ENCODE measurements at regions not wholly inside any gene's neighbourhood (a gene's known extent, or its start where the extent isn't known, plus 50 kb on each side); places are given as distances from the start of the nearest gene placed in this dataset.
"Not testable (repeated sequence)": the region's sequence is repeated elsewhere in the genome, so short reads cannot be mapped to it uniquely, and the experiment has no call there.

GRCh38 chr5:110269478-110270142 is 456.9 kb downstream of the TMEM232 start:
- Histone ChIP-seq H3K27me3 (replicated peaks; ENCODE audit: control insufficient read depth, insufficient read depth, low read length) (no peaks in the 10 kb centered on the region), H3K4me1 (ENCODE audit: control insufficient read depth, insufficient read depth, low read length) (no peaks in the 10 kb centered on the region), H3K9ac (ENCODE audit: low read length) (no peak overlapping the region), H3K36me3 (ENCODE audit: control insufficient read depth, insufficient read depth, low read length, severe bottlenecking) (no peaks in the 10 kb centered on the region), H3K4me3 (ENCODE audit: low read length) (no peak overlapping the region), H3K9me3 (ENCODE audit: control insufficient read depth, low read length) (no peaks in the 10 kb centered on the region)
- DNase-seq (ENCODE audit: low read depth): peak; percentile 50

GRCh38 chr5:110275878-110276277 is 450.6 kb downstream of the TMEM232 start:
- Histone ChIP-seq H3K9ac (ENCODE audit: low read length) (no peak overlapping the region), H3K27me3 (replicated peaks; ENCODE audit: control insufficient read depth, insufficient read depth, low read length) (no peaks in the 10 kb centered on the region), H3K4me1 (ENCODE audit: control insufficient read depth, insufficient read depth, low read length) (no peaks in the 10 kb centered on the region), H3K9me3 (ENCODE audit: control insufficient read depth, low read length) (peaks cover 5% of the 10 kb centered on the region), H3K36me3 (ENCODE audit: control insufficient read depth, insufficient read depth, low read length, severe bottlenecking) (no peaks in the 10 kb centered on the region), H3K4me3 (ENCODE audit: low read length) (no peak overlapping the region)
- no peak for DNase-seq (ENCODE audit: low read depth)

- not testable (repeated sequence) for H3K4me3 ChIP-seq (ENCODE audit: low read length); H3K36me3 ChIP-seq (ENCODE audit: control insufficient read depth, insufficient read depth, low read length, severe bottlenecking); H3K27me3 ChIP-seq (replicated peaks; ENCODE audit: control insufficient read depth, insufficient read depth, low read length); H3K9me3 ChIP-seq (ENCODE audit: control insufficient read depth, low read length); H3K9ac ChIP-seq (ENCODE audit: low read length); H3K4me1 ChIP-seq (ENCODE audit: control insufficient read depth, insufficient read depth, low read length); DNase-seq (ENCODE audit: low read depth)
Observed at GRCh38 chr5:110278449-110278848, 448.0 kb downstream of the TMEM232 start.

- peaks cover 11% of the 10 kb centered on the region for H3K4me1 ChIP-seq (ENCODE audit: control insufficient read depth, insufficient read depth, low read length)
- H3K9ac ChIP-seq (ENCODE audit: low read length); H3K9me3 ChIP-seq (ENCODE audit: control insufficient read depth, low read length); H3K4me3 ChIP-seq (ENCODE audit: low read length); DNase-seq (ENCODE audit: low read depth); H3K36me3 ChIP-seq (ENCODE audit: control insufficient read depth, insufficient read depth, low read length, severe bottlenecking); H3K27me3 ChIP-seq (replicated peaks; ENCODE audit: control insufficient read depth, insufficient read depth, low read length): not testable (repeated sequence)
Observed at GRCh38 chr5:110284121-110284520, 442.4 kb downstream of the TMEM232 start.

- Histone ChIP-seq H3K27me3 (replicated peaks; ENCODE audit: control insufficient read depth, insufficient read depth, low read length) (no peaks in the 10 kb centered on the region), H3K4me1 (ENCODE audit: control insufficient read depth, insufficient read depth, low read length) (peaks cover 15% of the 10 kb centered on the region), H3K9ac (ENCODE audit: low read length) (no peak overlapping the region), H3K36me3 (ENCODE audit: control insufficient read depth, insufficient read depth, low read length, severe bottlenecking) (no peaks in the 10 kb centered on the region), H3K4me3 (ENCODE audit: low read length) (no peak overlapping the region), H3K9me3 (ENCODE audit: control insufficient read depth, low read length) (peaks cover 11% of the 10 kb centered on the region)
- DNase-seq (ENCODE audit: low read depth): peak; percentile 94
Observed at GRCh38 chr5:110288766-110289511, 437.5 kb downstream of the TMEM232 start.

GRCh38 chr5:110289512-110289810 is 437.0 kb downstream of the TMEM232 start:
- Histone ChIP-seq H3K27me3 (replicated peaks; ENCODE audit: control insufficient read depth, insufficient read depth, low read length) (no peaks in the 10 kb centered on the region), H3K36me3 (ENCODE audit: control insufficient read depth, insufficient read depth, low read length, severe bottlenecking) (no peaks in the 10 kb centered on the region), H3K9ac (ENCODE audit: low read length) (no peak overlapping the region), H3K4me1 (ENCODE audit: control insufficient read depth, insufficient read depth, low read length) (peaks cover 15% of the 10 kb centered on the region), H3K9me3 (ENCODE audit: control insufficient read depth, low read length) (peaks cover 9% of the 10 kb centered on the region), H3K4me3 (ENCODE audit: low read length) (no peak overlapping the region)
- DNase-seq (ENCODE audit: low read depth): no peak

GRCh38 chr5:110290542-110290941 is 435.9 kb downstream of the TMEM232 start:
- H3K9ac ChIP-seq (ENCODE audit: low read length): no peak overlapping the region

GRCh38 chr5:110294281-110294680 is 432.2 kb downstream of the TMEM232 start:
- Histone ChIP-seq H3K9ac (ENCODE audit: low read length) (no peak overlapping the region), H3K36me3 (ENCODE audit: control insufficient read depth, insufficient read depth, low read length, severe bottlenecking) (no peaks in the 10 kb centered on the region), H3K27me3 (replicated peaks; ENCODE audit: control insufficient read depth, insufficient read depth, low read length) (no peaks in the 10 kb centered on the region), H3K9me3 (ENCODE audit: control insufficient read depth, low read length) (peaks cover 6% of the 10 kb centered on the region), H3K4me1 (ENCODE audit: control insufficient read depth, insufficient read depth, low read length) (peaks cover 3% of the 10 kb centered on the region), H3K4me3 (ENCODE audit: low read length) (no peak overlapping the region)
- DNase-seq (ENCODE audit: low read depth): no peak

More at GRCh38 chr5:110290542-110290941, 435.9 kb downstream of the TMEM232 start:
- Histone ChIP-seq H3K4me1 (ENCODE audit: control insufficient read depth, insufficient read depth, low read length) (peaks cover 15% of the 10 kb centered on the region), H3K4me3 (ENCODE audit: low read length) (no peak overlapping the region), H3K9me3 (ENCODE audit: control insufficient read depth, low read length) (peaks cover 6% of the 10 kb centered on the region), H3K27me3 (replicated peaks; ENCODE audit: control insufficient read depth, insufficient read depth, low read length) (no peaks in the 10 kb centered on the region), H3K36me3 (ENCODE audit: control insufficient read depth, insufficient read depth, low read length, severe bottlenecking) (no peaks in the 10 kb centered on the region)
- no peak for DNase-seq (ENCODE audit: low read depth)

- DNase-seq (ENCODE audit: low read depth): no peak
- no peaks in the 10 kb centered on the region for H3K27me3 ChIP-seq (replicated peaks; ENCODE audit: control insufficient read depth, insufficient read depth, low read length)
- H3K4me1 ChIP-seq (ENCODE audit: control insufficient read depth, insufficient read depth, low read length): no peaks in the 10 kb centered on the region
- peaks cover 23% of the 10 kb centered on the region for H3K9me3 ChIP-seq (ENCODE audit: control insufficient read depth, low read length)
- no peak overlapping the region for H3K9ac ChIP-seq (ENCODE audit: low read length)
- no peaks in the 10 kb centered on the region for H3K36me3 ChIP-seq (ENCODE audit: control insufficient read depth, insufficient read depth, low read length, severe bottlenecking)
- no peak overlapping the region for H3K4me3 ChIP-seq (ENCODE audit: low read length)
Observed at GRCh38 chr5:110297152-110297670, 429.3 kb downstream of the TMEM232 start.

- H3K4me3 ChIP-seq (ENCODE audit: low read length): no peak overlapping the region
- no peaks in the 10 kb centered on the region for H3K27me3 ChIP-seq (replicated peaks; ENCODE audit: control insufficient read depth, insufficient read depth, low read length)
- H3K36me3 ChIP-seq (ENCODE audit: control insufficient read depth, insufficient read depth, low read length, severe bottlenecking): no peaks in the 10 kb centered on the region
- H3K9ac ChIP-seq (ENCODE audit: low read length): no peak overlapping the region
- H3K9me3 ChIP-seq (ENCODE audit: control insufficient read depth, low read length): peaks cover 25% of the 10 kb centered on the region
- no peaks in the 10 kb centered on the region for H3K4me1 ChIP-seq (ENCODE audit: control insufficient read depth, insufficient read depth, low read length)
- DNase-seq (ENCODE audit: low read depth): peak; percentile 66
Observed at GRCh38 chr5:110304176-110304575, 422.3 kb downstream of the TMEM232 start.

GRCh38 chr5:110306650-110307049 is 419.8 kb downstream of the TMEM232 start:
- Histone ChIP-seq H3K4me3 (ENCODE audit: low read length) (no peak overlapping the region), H3K4me1 (ENCODE audit: control insufficient read depth, insufficient read depth, low read length) (no peaks in the 10 kb centered on the region), H3K9ac (ENCODE audit: low read length) (no peak overlapping the region), H3K36me3 (ENCODE audit: control insufficient read depth, insufficient read depth, low read length, severe bottlenecking) (no peaks in the 10 kb centered on the region), H3K9me3 (ENCODE audit: control insufficient read depth, low read length) (peaks cover 15% of the 10 kb centered on the region), H3K27me3 (replicated peaks; ENCODE audit: control insufficient read depth, insufficient read depth, low read length) (no peaks in the 10 kb centered on the region)
- no peak for DNase-seq (ENCODE audit: low read depth)
